Breast epithelium (tissue), 3 donors: ENCODE measurements at regions not wholly inside any gene's neighbourhood (a gene's known extent, or its start where the extent isn't known, plus 50 kb on each side); places are given as distances from the start of the nearest gene placed in this dataset.

Source experiments
- CTCF ChIP-seq, 3 donors: fragments of 450-650 bp; IDR thresholded peaks; one replicate each; pipeline ENCODE4 v1.5.1; 2016 to 2017; ENCODE audit warnings: antibody characterized with exemption in 3 of 3, mild to moderate bottlenecking in 3 of 3, moderate library complexity in 3 of 3
- POLR2A ChIP-seq: fragments of 450-650 bp; IDR thresholded peaks from one replicate; pipeline ENCODE4 v1.6.1; 2016; ENCODE audit warnings: antibody characterized with exemption, mild to moderate bottlenecking, moderate library complexity
- POLR2AphosphoS5 ChIP-seq, 3 donors: sonication (generic); formaldehyde crosslinking; IDR thresholded peaks; one replicate each; pipeline ENCODE4 v1.6.1; 2017; ENCODE audit warnings: antibody characterized with exemption in 3 of 3

- no peak for TF ChIP-seq CTCF (IDR thresholded peaks at IDR 0.05)
- no peak for TF ChIP-seq POLR2AphosphoS5 (IDR thresholded peaks at IDR 0.05)
- TF ChIP-seq POLR2A = no peak
These were observed 88.0 kb upstream of the ELL2 start for GRCh38 chr5:96049398-96050272.
